ENCODE measurements at regions not wholly inside any gene's neighbourhood (a gene's known extent, or its start where the extent isn't known, plus 50 kb on each side); places are given as distances from the start of the nearest gene placed in this dataset.

- TF ChIP-seq CTCF (optimal IDR thresholded peaks at IDR 0.05 in 1 of 3, IDR thresholded peaks at IDR 0.05 in 1 of 3, conservative IDR thresholded peaks at IDR 0.05 in 1 of 3; ENCODE audit: extremely low read depth in 1 of 3, insufficient read depth in 2 of 3, low read length in 3 of 3) (no peak), EZH2 (IDR thresholded peaks at IDR 0.05; ENCODE audit: low read length) (no peak)
Observed at GRCh38 chr1:30120245-30121000, 603.0 kb downstream of the MATN1 start.

Data from keratinocyte (primary cell).